H1 (cell line): ENCODE measurements at regions not wholly inside any gene's neighbourhood (a gene's known extent, or its start where the extent isn't known, plus 50 kb on each side); places are given as distances from the start of the nearest gene placed in this dataset.

ENCODE experiments used
- CTCF ChIA-PET: fragments of 300-600 bp; sonication (Branson Sonifier 250); formaldehyde crosslinking; loops from one replicate; lab custom pipeline; 2021; ENCODE audit not compliant: partially characterized antibody; lab: Charles Lee
- POLR2A ChIA-PET: fragments of 300-600 bp; sonication (Branson Sonifier 250); formaldehyde crosslinking; loops from one replicate; lab custom pipeline; 2021; ENCODE audit warnings: inconsistent platforms; ENCODE audit not compliant: partially characterized antibody; lab: Charles Lee
- DNase-seq, 2 experiments: peaks; one replicate each; pipeline versions ENCODE4 v3.0.0 to v3.0.0-alpha.2; 2010 to 2022; ENCODE audit warnings: low spot score in 2 of 2, low read depth in 1 of 2, mixed read lengths in 1 of 2
- FAIRE-seq: peaks from 2 replicates; lab custom pipeline; 2011; peaks lifted over from hg19 to GRCh38; lab: Jason Lieb, UNC
- H2AFZ ChIP-seq: 2 replicates; pipeline ENCODE4 v1.8.1; 2012; ENCODE audit warnings: low read length, inconsistent platforms
- H2AK5ac ChIP-seq: 2 replicates; pipeline ENCODE4 v1.6.1; 2013; ENCODE audit warnings: low read depth, low read length
- H2BK120ac ChIP-seq: replicated peaks from 2 replicates; pipeline ENCODE3; 2013; ENCODE audit warnings: low read depth, low read length, inconsistent platforms
- H2BK12ac ChIP-seq: 2 replicates; pipeline ENCODE4 v1.6.1; 2013; ENCODE audit warnings: low read depth, low read length
- H2BK15ac ChIP-seq: 2 replicates; pipeline ENCODE4 v1.6.1; 2013; ENCODE audit warnings: low read length
- H2BK20ac ChIP-seq: 2 replicates; pipeline ENCODE4 v1.6.1; 2013; ENCODE audit warnings: low read length
- H2BK5ac ChIP-seq: 2 replicates; pipeline ENCODE4 v1.6.1; 2013; ENCODE audit warnings: low read depth, low read length
- H3K14ac ChIP-seq: 2 replicates; pipeline ENCODE4 v1.6.1; 2013; ENCODE audit warnings: inconsistent platforms; ENCODE audit not compliant: insufficient read length
- H3K18ac ChIP-seq: 2 replicates; pipeline ENCODE4 v1.6.1; 2013; ENCODE audit warnings: low read length; ENCODE audit errors: extremely low read depth
- H3K23ac ChIP-seq: 2 replicates; pipeline ENCODE4 v1.6.1; 2013; ENCODE audit warnings: inconsistent platforms; ENCODE audit not compliant: insufficient read length
- H3K23me2 ChIP-seq: 2 replicates; pipeline ENCODE4 v1.6.1; 2013; ENCODE audit warnings: low read depth, low read length
- H3K27ac ChIP-seq: 2 replicates; pipeline ENCODE4 v1.6.1; 2011; ENCODE audit warnings: low read depth, low read length, inconsistent platforms
- H3K27me3 ChIP-seq, 4 experiments: replicated peaks in 1 of 4; 1 replicate in 1 of 4; 2 replicates in 3 of 4; pipeline versions ENCODE4 v1.6.1 to v1.8.1; 2011 to 2013; ENCODE audit warnings: low read length in 3 of 4, mild to moderate bottlenecking in 3 of 4, inconsistent platforms in 2 of 4, mixed read lengths in 2 of 4, moderate library complexity in 1 of 4; ENCODE audit not compliant: control insufficient read depth in 3 of 4, insufficient read depth in 3 of 4; ENCODE audit errors: extremely low read depth in 1 of 4
- H3K36me3 ChIP-seq, 4 experiments: 2 replicates each; pipeline versions ENCODE4 v1.6.1 to v1.8.1; 2011 to 2013; ENCODE audit warnings: mild to moderate bottlenecking in 4 of 4, low read length in 3 of 4, moderate library complexity in 2 of 4, control low read depth in 1 of 4, inconsistent platforms in 1 of 4; ENCODE audit not compliant: insufficient read depth in 4 of 4, control insufficient read depth in 2 of 4
- H3K4ac ChIP-seq: replicated peaks from 2 replicates; pipeline ENCODE3; 2013; ENCODE audit warnings: low read length, low read depth, mixed read lengths, inconsistent platforms; ENCODE audit not compliant: insufficient read length
- H3K4me1 ChIP-seq, 4 experiments: replicated peaks in 1 of 4; 1 replicate in 1 of 4; 2 replicates in 3 of 4; pipeline versions ENCODE4 v1.6.1 to v1.8.1; 2011 to 2013; ENCODE audit warnings: low read length in 3 of 4, inconsistent platforms in 2 of 4, mixed read lengths in 1 of 4; ENCODE audit not compliant: insufficient read depth in 4 of 4, control insufficient read depth in 3 of 4
- H3K4me2 ChIP-seq, 2 experiments: 2 replicates each; pipeline versions ENCODE4 v1.6.1 to v1.8.1; 2011 to 2013; ENCODE audit warnings: low read depth in 2 of 2, low read length in 2 of 2, control low read depth in 1 of 2, inconsistent platforms in 1 of 2, mild to moderate bottlenecking in 1 of 2; ENCODE audit not compliant: insufficient read depth in 1 of 2
- H3K4me3 ChIP-seq, 4 experiments: fragments of 200-600, 300-600 bp in 1 of 4; sonication (generic), shearing (Covaris generic), sonication (Bioruptor Twin) in 1 of 4; 2 replicates each; pipeline versions ENCODE4 v1.5.1 to v1.8.1; 2011 to 2016; ENCODE audit warnings: low read length in 4 of 4, low read depth in 3 of 4, control low read depth in 2 of 4, inconsistent platforms in 2 of 4, mild to moderate bottlenecking in 2 of 4, mixed read lengths in 1 of 4, moderate library complexity in 1 of 4; ENCODE audit not compliant: insufficient read depth in 2 of 4; ENCODE audit errors: extremely low read depth in 1 of 4
- H3K56ac ChIP-seq: replicated peaks from 2 replicates; pipeline ENCODE3; 2013; ENCODE audit warnings: low read depth, mild to moderate bottlenecking, mixed read lengths, low read length, inconsistent platforms; ENCODE audit not compliant: insufficient read length
- H3K79me1 ChIP-seq: 2 replicates; pipeline ENCODE4 v1.6.1; 2013; ENCODE audit warnings: low read depth, low read length, control low read depth
- H3K79me2 ChIP-seq, 2 experiments: 2 replicates each; pipeline versions ENCODE4 v1.6.1 to v1.8.1; 2012 to 2013; ENCODE audit warnings: low read length in 2 of 2, mild to moderate bottlenecking in 2 of 2, inconsistent platforms in 1 of 2; ENCODE audit not compliant: insufficient read depth in 2 of 2, control insufficient read depth in 1 of 2
- H3K9ac ChIP-seq, 4 experiments: replicated peaks in 1 of 4; 1 replicate in 1 of 4; 2 replicates in 3 of 4; pipeline versions ENCODE4 v1.6.1 to v1.8.1; 2011 to 2013; ENCODE audit warnings: low read depth in 3 of 4, low read length in 3 of 4, control low read depth in 2 of 4, mild to moderate bottlenecking in 2 of 4, moderate library complexity in 2 of 4, inconsistent platforms in 1 of 4; ENCODE audit errors: extremely low read depth in 1 of 4
- H3K9me3 ChIP-seq, 2 experiments: 2 replicates each; pipeline versions ENCODE4 v1.6.1 to v1.8.1; 2012 to 2013; ENCODE audit warnings: mild to moderate bottlenecking in 2 of 2, moderate library complexity in 2 of 2, control low read depth in 1 of 2, inconsistent platforms in 1 of 2, low read depth in 1 of 2, low read length in 1 of 2, mixed read lengths in 1 of 2; ENCODE audit not compliant: insufficient read depth in 2 of 2
- H4K20me1 ChIP-seq, 2 experiments: replicated peaks in 1 of 2; 2 replicates each; pipeline versions ENCODE3 to v1.8.1; 2011 to 2013; ENCODE audit warnings: inconsistent platforms in 2 of 2, low read length in 2 of 2, mild to moderate bottlenecking in 1 of 2; ENCODE audit not compliant: insufficient read depth in 2 of 2, control insufficient read depth in 1 of 2
- H4K5ac ChIP-seq: 2 replicates; pipeline ENCODE4 v1.6.1; 2013; ENCODE audit warnings: low read length, low read depth, mixed read lengths, inconsistent platforms; ENCODE audit not compliant: insufficient read length
- H4K8ac ChIP-seq: 2 replicates; pipeline ENCODE4 v1.8.0; 2013; ENCODE audit warnings: mild to moderate bottlenecking, moderate library complexity, low read length, inconsistent platforms; ENCODE audit not compliant: insufficient read depth; ENCODE audit errors: extremely low read depth
- H4K91ac ChIP-seq: replicated peaks from 2 replicates; pipeline ENCODE3; 2013; ENCODE audit warnings: low read length, mixed read lengths, inconsistent platforms; ENCODE audit not compliant: insufficient read length
- ASH2L ChIP-seq: fragments of 200-600, 300-600 bp; sonication (generic); IDR thresholded peaks from one replicate; pipeline ENCODE4 v1.7.1; 2017; ENCODE audit warnings: low read length
- CBX5 ChIP-seq: fragments of 300-800, 300-1000 bp; sonication (generic); IDR thresholded peaks from 2 replicates; pipeline ENCODE4 v1.7.1; 2016; ENCODE audit warnings: antibody characterized with exemption, low read length, low read depth
- CBX8 ChIP-seq: fragments of 300-800, 300-1000 bp; sonication (generic); IDR thresholded peaks from 2 replicates; pipeline ENCODE4 v1.7.1; 2016; ENCODE audit warnings: low read depth, low read length, borderline replicate concordance
- CREB1 ChIP-seq: IDR thresholded peaks from 2 replicates; pipeline ENCODE4 v1.6.1; 2012; ENCODE audit warnings: inconsistent platforms
- EP300 ChIP-seq, 2 experiments: IDR thresholded peaks; 1 replicate in 1 of 2; 2 replicates in 1 of 2; pipeline ENCODE4 v1.6.1; 2011 to 2012; ENCODE audit warnings: low read depth in 2 of 2, low read length in 2 of 2, mild to moderate bottlenecking in 2 of 2, borderline replicate concordance in 1 of 2, inconsistent platforms in 1 of 2, moderate library complexity in 1 of 2
- EZH2 ChIP-seq: fragments of 200-600 bp; sonication (generic); IDR thresholded peaks from 2 replicates; pipeline ENCODE4 v1.7.1; 2012; ENCODE audit warnings: low read depth, mild to moderate bottlenecking, moderate library complexity, low read length, inconsistent platforms; ENCODE audit not compliant: severe bottlenecking
- KDM4A ChIP-seq: IDR thresholded peaks from one replicate; pipeline ENCODE4 v1.7.1; 2012; ENCODE audit warnings: low read depth, mild to moderate bottlenecking, moderate library complexity, low read length, inconsistent platforms; ENCODE audit not compliant: severe bottlenecking
- RFX5 ChIP-seq: IDR thresholded peaks from 2 replicates; pipeline ENCODE4 v1.6.1; 2011; ENCODE audit warnings: low read depth, low read length, improper control_type of control experiment, borderline replicate concordance
- SIRT6 ChIP-seq: IDR thresholded peaks from one replicate; pipeline ENCODE4 v1.7.1; 2012; ENCODE audit warnings: low read length, inconsistent platforms
- SIX5 ChIP-seq: IDR thresholded peaks from 2 replicates; pipeline ENCODE4 v1.6.1; 2011; ENCODE audit warnings: mild to moderate bottlenecking, low read depth, low read length
- SP1 ChIP-seq: IDR thresholded peaks from 2 replicates; pipeline ENCODE4 v1.6.1; 2011; ENCODE audit warnings: low read depth, low read length
- SP4 ChIP-seq: IDR thresholded peaks from 2 replicates; pipeline ENCODE4 v1.6.1; 2012; ENCODE audit warnings: low read length, inconsistent platforms
- TAF1 ChIP-seq: IDR thresholded peaks from 2 replicates; pipeline ENCODE4 v1.6.1; 2011; ENCODE audit warnings: mild to moderate bottlenecking, low read depth, low read length
- YY1 ChIP-seq: IDR thresholded peaks from 2 replicates; pipeline ENCODE4 v1.6.1; 2011; ENCODE audit warnings: low read depth, mild to moderate bottlenecking, low read length
- WGBS, 2 experiments: shearing (Covaris generic) in 1 of 2; methylation state at CpG; one replicate each; pipeline versions ENCODE4 v1.1.6 to v1.1.7; 2013 to 2015; ENCODE audit warnings: low lambda C conversion rate in 2 of 2, mixed read lengths in 2 of 2, inconsistent platforms in 1 of 2, low coverage in 1 of 2, missing lambda C conversion rate in 1 of 2; ENCODE audit not compliant: insufficient replicate concordance in 2 of 2, insufficient coverage in 1 of 2, insufficient read length in 1 of 2; ENCODE audit errors: extremely low coverage in 1 of 2, missing lambda C conversion rate in 1 of 2; 5-methylcytosine and 5-hydroxymethylcytosine counted together
- TF ChIP-seq, protein P1 (sequence below): IDR thresholded peaks from 2 replicates; pipeline ENCODE4 v1.6.1; 2012; ENCODE audit warnings: low read length, inconsistent platforms

- Histone ChIP-seq H4K5ac (no peak overlapping the region), H3K4me1 (peaks cover 0 to 3% (median 0%) of the 10 kb centered on the region in 4 experiments; a peak in 2 of 7 replicates), H3K27ac (no peak overlapping the region), H3K79me1 (no peaks in the 10 kb centered on the region), H3K14ac (no peak overlapping the region), H4K91ac (no peak overlapping the region), H2BK120ac (no peak overlapping the region), H3K4ac (no peak overlapping the region), H3K23me2 (no peaks in the 10 kb centered on the region; the same call in 1 of the 2 replicates), H3K56ac (no peak overlapping the region), H3K18ac (no peak overlapping the region), H4K8ac (no peak overlapping the region), H3K79me2 (no peaks in the 10 kb centered on the region), H3K4me2 (no peak overlapping the region), H3K23ac (no peak overlapping the region), H3K9ac (no peak overlapping the region), H3K27me3 (no peaks in the 10 kb centered on the region), H2BK20ac (no peak overlapping the region), H3K4me3 (no peak overlapping the region), H2AK5ac (no peak overlapping the region), H3K36me3 (no peaks in the 10 kb centered on the region), H2BK15ac (no peak overlapping the region), H4K20me1 (no peaks in the 10 kb centered on the region), H2AFZ (no peak overlapping the region), H2BK12ac (no peak overlapping the region), H3K9me3 (peaks cover 9 to 10% of the 10 kb centered on the region in 2 experiments; a peak in 3 of 4 replicates), H2BK5ac (no peak overlapping the region)
- ChIA-PET POLR2A (no interaction called here), CTCF (no interaction called here)
- no peak for DNase-seq
- WGBS, 2 experiments = 81% methylated on average over 1 of the region's 1 CpG; no CpG with 5 or more reads in 1 of the 2 experiments
- no peak for FAIRE-seq
- TF ChIP-seq TAF1 = no peak
- TF ChIP-seq, protein P1, sequence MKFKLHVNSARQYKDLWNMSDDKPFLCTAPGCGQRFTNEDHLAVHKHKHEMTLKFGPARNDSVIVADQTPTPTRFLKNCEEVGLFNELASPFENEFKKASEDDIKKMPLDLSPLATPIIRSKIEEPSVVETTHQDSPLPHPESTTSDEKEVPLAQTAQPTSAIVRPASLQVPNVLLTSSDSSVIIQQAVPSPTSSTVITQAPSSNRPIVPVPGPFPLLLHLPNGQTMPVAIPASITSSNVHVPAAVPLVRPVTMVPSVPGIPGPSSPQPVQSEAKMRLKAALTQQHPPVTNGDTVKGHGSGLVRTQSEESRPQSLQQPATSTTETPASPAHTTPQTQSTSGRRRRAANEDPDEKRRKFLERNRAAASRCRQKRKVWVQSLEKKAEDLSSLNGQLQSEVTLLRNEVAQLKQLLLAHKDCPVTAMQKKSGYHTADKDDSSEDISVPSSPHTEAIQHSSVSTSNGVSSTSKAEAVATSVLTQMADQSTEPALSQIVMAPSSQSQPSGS = no peak
- TF ChIP-seq SP4 = no peak
- no peak for TF ChIP-seq CREB1
- no peak for TF ChIP-seq YY1
- no peak for TF ChIP-seq SIRT6
- TF ChIP-seq CBX5 = no peak
- no peak for TF ChIP-seq KDM4A
- TF ChIP-seq EP300 (IDR thresholded peaks at IDR 0.05; ENCODE audit: borderline replicate concordance in 1 of 2, low read depth in 2 of 2, low read length in 2 of 2) = no peak
- no peak for TF ChIP-seq ASH2L
- TF ChIP-seq CBX8 = no peak
- no peak for TF ChIP-seq RFX5
- TF ChIP-seq SP1 = no peak
- TF ChIP-seq EZH2 = no peak
- no peak for TF ChIP-seq SIX5
Measured at GRCh38 chr2:145905371-145905770, 1385.5 kb upstream of the ZEB2 start.
